ENCODE measurements at regions not wholly inside any gene's neighbourhood (a gene's known extent, or its start where the extent isn't known, plus 50 kb on each side); places are given as distances from the start of the nearest gene placed in this dataset.

- no peak for TF ChIP-seq POLR2A (IDR thresholded peaks at IDR 0.05)
- TF ChIP-seq CTCF (IDR thresholded peaks at IDR 0.05), result no peak
- 74 to 78% methylated on average over 17 of the region's 17 CpGs for WGBS, 2 donors
- intact Hi-C loops (cut with DNase I), result no loop called here
These were observed 228.6 kb downstream of the GLRX3 start for GRCh38 chr10:130364631-130365411.

DNA sequence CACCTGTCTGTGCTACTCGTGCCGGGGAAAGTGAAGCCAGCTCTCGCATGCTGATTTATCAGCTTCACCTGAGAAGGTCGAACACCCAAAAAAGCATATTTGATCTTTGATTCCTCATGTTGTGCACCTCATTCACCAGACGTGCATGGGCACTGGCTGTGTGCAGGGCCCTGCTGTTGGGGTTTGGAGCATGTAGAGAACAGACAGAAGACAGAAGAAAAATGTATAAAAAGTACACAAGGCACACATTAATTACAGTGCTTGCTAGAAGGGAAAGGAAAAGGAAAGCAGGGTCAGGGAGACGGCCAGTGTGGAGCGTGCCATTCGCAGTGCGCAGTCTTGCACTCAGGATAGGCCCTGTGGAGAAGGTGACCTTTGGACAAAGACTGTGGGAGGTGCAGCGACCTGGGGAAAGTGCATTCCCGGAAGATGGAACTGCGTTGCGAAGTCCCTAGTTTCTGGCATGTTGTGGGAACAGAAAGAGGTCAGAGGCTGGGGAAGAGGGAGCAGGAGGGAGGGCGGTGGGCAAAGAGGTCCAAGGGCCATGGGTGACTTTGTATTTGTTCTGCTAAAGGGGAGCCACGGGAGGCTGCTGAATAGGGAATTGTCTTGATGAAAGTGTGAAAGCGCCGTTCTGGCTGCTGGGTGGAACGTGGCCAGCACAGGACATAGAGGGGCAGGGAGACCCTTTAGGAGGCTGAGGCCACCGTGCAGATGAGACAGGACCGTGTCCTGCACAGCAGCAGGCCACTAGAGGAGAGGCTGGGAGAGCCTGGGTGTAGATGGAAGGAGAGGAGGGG is 232.8 kb downstream of the GLRX3 start:
- Histone ChIP-seq H3K9me3 (no peaks in the 10 kb centered on the region), H3K27me3 (peaks cover 0 to 8% (median 0%) of the 10 kb centered on the region in 4 donors), H3K36me3 (no peaks in the 10 kb centered on the region), H3K4me3 (no peak overlapping the region), H3K27ac (no peak overlapping the region), H3K4me1 (no peaks in the 10 kb centered on the region)
- 62 to 72% methylated on average over 20 of the region's 20 CpGs for WGBS, 2 donors
- TF ChIP-seq POLR2A (IDR thresholded peaks at IDR 0.05) (no peak), CTCF (IDR thresholded peaks at IDR 0.05) (no peak)
- intact Hi-C loops (cut with DNase I), result no loop called here
- no peak for DNase-seq

More at GRCh38 chr10:130364631-130365411, 228.6 kb downstream of the GLRX3 start:
- H3K4me3 ChIP-seq, result no peak overlapping the region
- H3K4me1 ChIP-seq, result no peaks in the 10 kb centered on the region
- no peak overlapping the region for H3K27ac ChIP-seq
- no peak for DNase-seq
- no peaks in the 10 kb centered on the region for H3K9me3 ChIP-seq
- H3K36me3 ChIP-seq, result no peaks in the 10 kb centered on the region
- peaks cover 0 to 7% (median 0%) of the 10 kb centered on the region in 4 donors for H3K27me3 ChIP-seq

- 56 to 80% methylated on average over 10 to 11 of the region's 13 CpGs for WGBS, 2 donors
- Histone ChIP-seq H3K9me3 (no peaks in the 10 kb centered on the region), H3K27ac (no peak overlapping the region), H3K36me3 (no peaks in the 10 kb centered on the region), H3K27me3 (peaks cover 0 to 8% (median 0%) of the 10 kb centered on the region in 4 donors), H3K4me3 (no peak overlapping the region), H3K4me1 (no peaks in the 10 kb centered on the region)
- TF ChIP-seq CTCF (IDR thresholded peaks at IDR 0.05), result no peak
- no peak for TF ChIP-seq POLR2A (IDR thresholded peaks at IDR 0.05)
- intact Hi-C loops (cut with DNase I), result no loop called here
- DNase-seq, result no peak
These were observed 233.6 kb downstream of the GLRX3 start for GRCh38 chr10:130369645-130370381.

DNA sequence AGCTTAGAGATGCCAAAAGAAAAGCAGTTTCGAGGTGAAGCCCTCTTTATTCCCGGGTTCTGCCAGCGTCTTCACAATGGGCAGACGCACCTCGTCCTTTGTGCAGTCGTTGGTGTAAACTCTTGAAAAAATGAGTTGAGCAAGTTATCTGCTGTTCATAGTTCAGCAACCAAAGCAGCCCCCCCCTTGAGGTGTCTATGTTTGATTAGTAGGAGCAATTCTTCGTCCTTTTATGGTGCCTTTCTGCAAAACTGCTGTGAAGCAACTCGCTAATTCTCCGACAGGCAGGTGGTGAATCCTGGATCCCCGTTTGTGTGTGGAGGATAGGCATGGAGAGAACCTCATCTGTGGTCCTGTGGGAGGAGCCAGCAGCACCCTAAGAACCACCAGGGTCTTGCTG is 234.5 kb downstream of the GLRX3 start:
- Histone ChIP-seq H3K4me3 (no peak overlapping the region), H3K4me1 (no peaks in the 10 kb centered on the region), H3K27me3 (peaks cover 0 to 8% (median 0%) of the 10 kb centered on the region in 4 donors), H3K9me3 (no peaks in the 10 kb centered on the region), H3K27ac (no peak overlapping the region), H3K36me3 (no peaks in the 10 kb centered on the region)
- DNase-seq, result no peak
- intact Hi-C loops (cut with DNase I), result no loop called here
- TF ChIP-seq CTCF (IDR thresholded peaks at IDR 0.05), result no peak
- no peak for TF ChIP-seq POLR2A (IDR thresholded peaks at IDR 0.05)
- 69 to 72% methylated on average over 7 to 8 of the region's 10 CpGs for WGBS, 2 donors
